IMR-90 (cell line): ENCODE measurements at regions not wholly inside any gene's neighbourhood (a gene's known extent, or its start where the extent isn't known, plus 50 kb on each side); places are given as distances from the start of the nearest gene placed in this dataset.

Experiments
- ATAC-seq: fragments of 200-7000 bp; cut with Tn5 transposase; 2 replicates; pipeline ENCODE4 v1.9.1; 2020; ENCODE audit warnings: low read depth, mild to moderate bottlenecking, moderate library complexity
- BruUV-seq: library from RNA; stranded (reverse); fragments of 400-500 nt; replicated peaks from 2 replicates; lab custom pipeline; 2021; lab: Mats Ljungman, UMichigan
- CTCF ChIA-PET: fragments of 300-600 bp; formaldehyde crosslinking; extraction: SDS; loops from one replicate; lab custom pipeline; 2021; ENCODE audit warnings: antibody characterized with exemption; lab: Yijun Ruan, JAX
- POLR2A ChIA-PET: fragments of 300-600 bp; sonication (Branson Sonifier 250); formaldehyde crosslinking; loops from one replicate; lab custom pipeline; 2022; ENCODE audit warnings: antibody characterized with exemption; ENCODE audit not compliant: unreplicated experiment; lab: Charles Lee
- DNase-seq: peaks from one replicate; pipeline ENCODE4 v3.0.0; 2013
- H2AFZ ChIP-seq: replicated peaks from 2 replicates; pipeline ENCODE3; 2013; ENCODE audit warnings: low read length, mild to moderate bottlenecking; ENCODE audit not compliant: poor library complexity
- H2AK5ac ChIP-seq: 2 replicates; pipeline ENCODE4 v1.6.1; 2013; ENCODE audit warnings: low read depth, low read length, inconsistent platforms
- H2AK9ac ChIP-seq: replicated peaks from 2 replicates; pipeline ENCODE3; 2013; ENCODE audit warnings: mild to moderate bottlenecking, low read depth, low read length, moderate library complexity; ENCODE audit not compliant: poor library complexity
- H2BK120ac ChIP-seq: 2 replicates; pipeline ENCODE4 v1.6.1; 2013; ENCODE audit warnings: low read depth, low read length, inconsistent platforms
- H2BK15ac ChIP-seq: 3 replicates; pipeline ENCODE4 v1.6.1; 2013; ENCODE audit warnings: low read depth, low read length, inconsistent platforms
- H2BK20ac ChIP-seq: 2 replicates; pipeline ENCODE4 v1.6.1; 2013; ENCODE audit warnings: low read depth, mild to moderate bottlenecking, inconsistent platforms, low read length, moderate library complexity
- H2BK5ac ChIP-seq: 2 replicates; pipeline ENCODE4 v1.6.1; 2013; ENCODE audit warnings: mild to moderate bottlenecking, low read depth, low read length, inconsistent platforms; ENCODE audit not compliant: poor library complexity, severe bottlenecking
- H3K14ac ChIP-seq: replicated peaks from 2 replicates; pipeline ENCODE4 v1.6.1; 2013; ENCODE audit warnings: low read depth, low read length, inconsistent platforms
- H3K18ac ChIP-seq: 2 replicates; pipeline ENCODE4 v1.6.1; 2013; ENCODE audit warnings: low read depth, low read length, control low read depth
- H3K23ac ChIP-seq: 2 replicates; pipeline ENCODE4 v1.6.1; 2013; ENCODE audit warnings: low read depth, low read length, inconsistent platforms
- H3K27ac ChIP-seq: 2 replicates; pipeline ENCODE4 v1.5.1; 2013; ENCODE audit warnings: mild to moderate bottlenecking, control low read depth, low read length; ENCODE audit not compliant: insufficient read depth
- H3K27me3 ChIP-seq: 2 replicates; pipeline ENCODE4 v1.6.1; 2013; ENCODE audit warnings: low read length; ENCODE audit not compliant: control insufficient read depth, insufficient read depth
- H3K36me3 ChIP-seq: 2 replicates; pipeline ENCODE4 v1.6.1; 2013; ENCODE audit warnings: low read length, mixed read lengths; ENCODE audit not compliant: control insufficient read depth, insufficient read depth
- H3K4ac ChIP-seq: 2 replicates; pipeline ENCODE4 v1.6.1; 2013; ENCODE audit warnings: low read depth, low read length, inconsistent platforms
- H3K4me1 ChIP-seq: 2 replicates; pipeline ENCODE4 v1.6.1; 2013; ENCODE audit warnings: low read length, mixed read lengths; ENCODE audit not compliant: control insufficient read depth, insufficient read depth
- H3K4me2 ChIP-seq: 2 replicates; pipeline ENCODE4 v1.6.1; 2013; ENCODE audit warnings: low read depth, mild to moderate bottlenecking, control low read depth, low read length, moderate library complexity
- H3K4me3 ChIP-seq: 2 replicates; pipeline ENCODE4 v1.5.1; 2013; ENCODE audit warnings: low read depth, mild to moderate bottlenecking, control low read depth, low read length, moderate library complexity; ENCODE audit not compliant: insufficient read depth
- H3K56ac ChIP-seq: 2 replicates; pipeline ENCODE4 v1.6.1; 2013; ENCODE audit warnings: low read length, inconsistent platforms; ENCODE audit not compliant: insufficient read depth; ENCODE audit errors: extremely low read depth
- H3K79me1 ChIP-seq, 2 experiments: 2 replicates each; pipeline ENCODE4 v1.6.1; 2013; ENCODE audit warnings: low read length in 2 of 2, inconsistent platforms in 1 of 2, low read depth in 1 of 2
- H3K9ac ChIP-seq: 2 replicates; pipeline ENCODE4 v1.6.1; 2013; ENCODE audit warnings: low read depth, low read length, control low read depth
- H3K9me1 ChIP-seq: 2 replicates; pipeline ENCODE4 v1.6.1; 2013; ENCODE audit warnings: low read length, inconsistent platforms; ENCODE audit not compliant: insufficient read depth
- H3K9me3 ChIP-seq: 2 replicates; pipeline ENCODE4 v1.6.1; 2013; ENCODE audit warnings: low read length; ENCODE audit not compliant: control insufficient read depth, insufficient read depth
- H4K20me1 ChIP-seq: 2 replicates; pipeline ENCODE4 v1.6.1; 2013; ENCODE audit warnings: low read length, inconsistent platforms; ENCODE audit not compliant: insufficient read depth
- H4K5ac ChIP-seq: 2 replicates; pipeline ENCODE4 v1.6.1; 2013; ENCODE audit warnings: mild to moderate bottlenecking, low read depth, low read length, control low read depth
- H4K8ac ChIP-seq, 2 experiments: 2 replicates each; pipeline ENCODE4 v1.6.1; 2013; ENCODE audit warnings: low read depth in 2 of 2, low read length in 2 of 2, control low read depth in 1 of 2, inconsistent platforms in 1 of 2
- H4K91ac ChIP-seq: 2 replicates; pipeline ENCODE4 v1.6.1; 2013; ENCODE audit warnings: low read depth, low read length, inconsistent platforms; ENCODE audit not compliant: insufficient read depth
- BHLHE40 ChIP-seq: fragments of 150-350 bp; IDR thresholded peaks from 2 replicates; pipeline ENCODE4 v1.6.1; 2016; ENCODE audit warnings: mild to moderate bottlenecking, low read depth, low read length
- CEBPB ChIP-seq: IDR thresholded peaks from 2 replicates; pipeline ENCODE4 v1.6.1; 2012; ENCODE audit warnings: low read depth, low read length, improper control_type of control experiment
- CHD1 ChIP-seq: IDR thresholded peaks from 2 replicates; pipeline ENCODE4 v1.6.1; 2012; ENCODE audit warnings: low read depth, low read length, improper control_type of control experiment
- CTCF ChIP-seq: conservative IDR thresholded peaks from 2 replicates; pipeline ENCODE4 v1.5.1; 2012; ENCODE audit warnings: mild to moderate bottlenecking, low read depth, low read length, improper control_type of control experiment
- ELK1 ChIP-seq: fragments of 150-350 bp; IDR thresholded peaks from 2 replicates; pipeline ENCODE4 v1.6.1; 2016; ENCODE audit warnings: low read depth, mild to moderate bottlenecking, low read length, moderate library complexity, borderline replicate concordance
- FOS ChIP-seq: fragments of 150-350 bp; IDR thresholded peaks from 2 replicates; pipeline ENCODE4 v1.6.1; 2016; ENCODE audit warnings: low read depth, low read length
- MAFK ChIP-seq: IDR thresholded peaks from 2 replicates; pipeline ENCODE4 v1.6.1; 2012; ENCODE audit warnings: low read depth, low read length, improper control_type of control experiment
- MAZ ChIP-seq: IDR thresholded peaks from 2 replicates; pipeline ENCODE4 v1.6.1; 2012; ENCODE audit warnings: low read depth, mild to moderate bottlenecking, low read length, improper control_type of control experiment, moderate library complexity, borderline replicate concordance
- MXI1 ChIP-seq: IDR thresholded peaks from 2 replicates; pipeline ENCODE4 v1.6.1; 2012; ENCODE audit warnings: low read depth, mild to moderate bottlenecking, low read length, moderate library complexity, borderline replicate concordance
- NFE2L2 ChIP-seq: fragments of 150-350 bp; IDR thresholded peaks from 2 replicates; pipeline ENCODE4 v1.6.1; 2016; ENCODE audit warnings: low read depth, mild to moderate bottlenecking, low read length
- POLR2A ChIP-seq: IDR thresholded peaks from 2 replicates; pipeline ENCODE4 v1.6.1; 2012; ENCODE audit warnings: mild to moderate bottlenecking, low read depth, low read length
- RAD21 ChIP-seq: IDR thresholded peaks from 2 replicates; pipeline ENCODE4 v1.6.1; 2012; ENCODE audit warnings: low read length, improper control_type of control experiment
- RCOR1 ChIP-seq: IDR thresholded peaks from 2 replicates; pipeline ENCODE4 v1.6.1; 2012; ENCODE audit warnings: mild to moderate bottlenecking, low read length, improper control_type of control experiment; ENCODE audit not compliant: insufficient replicate concordance
- RFX5 ChIP-seq: IDR thresholded peaks from 2 replicates; pipeline ENCODE4 v1.8.0; 2012; ENCODE audit warnings: low read depth, mild to moderate bottlenecking, low read length, moderate library complexity
- SMC3 ChIP-seq: fragments of 150-350 bp; IDR thresholded peaks from 2 replicates; pipeline ENCODE4 v1.6.1; 2016; ENCODE audit warnings: low read depth, mild to moderate bottlenecking, antibody characterized with exemption, low read length, moderate library complexity
- USF2 ChIP-seq: fragments of 150-350 bp; IDR thresholded peaks from 2 replicates; pipeline ENCODE4 v1.6.1; 2017; ENCODE audit warnings: mild to moderate bottlenecking, antibody characterized with exemption, low read length, low read depth
- WGBS, 2 experiments: methylation state at CpG; one replicate each; pipeline versions ENCODE4 v1.1.5 to v1.1.7; 2013; ENCODE audit warnings: missing lambda C conversion rate in 2 of 2; ENCODE audit not compliant: insufficient read length in 1 of 2; ENCODE audit errors: extremely low coverage in 2 of 2; 5-methylcytosine and 5-hydroxymethylcytosine counted together
- dilution Hi-C: fragments of 300-500 bp; cut with HindIII; formaldehyde crosslinking; loops from one replicate; pipeline ENCODE4 v1.14.3; 2018; ENCODE audit warnings: low sequenced_read_pairs; ENCODE audit not compliant: unreplicated experiment
- in situ Hi-C: fragments of 300-500 bp; cut with MboI; formaldehyde crosslinking; loops from 3 replicates; pipeline ENCODE4 v1.14.3; 2019; ENCODE audit warnings: low sequenced_read_pairs, inconsistent platforms, mixed read lengths
- intact Hi-C: fragments of 100-400 bp; cut with micrococcal nuclease; formaldehyde crosslinking; loops from 2 replicates; pipeline ENCODE4 v1.10.0; 2022

GRCh38 chr4:31241504-31242106 is 521.4 kb downstream of the PCDH7 start:
- BruUV-seq = no TSS peak
- no CpG with 5 or more reads among the region's 1 CpG for WGBS, 2 experiments
- H3K27me3 ChIP-seq = no peaks in the 10 kb centered on the region
- H2BK20ac ChIP-seq = no peak overlapping the region
- H3K56ac ChIP-seq = no peak overlapping the region
- in situ Hi-C loops (no loop called here), dilution Hi-C loops (no loop called here), intact Hi-C loops (no loop called here)
- CTCF ChIA-PET = no interaction called here
- H2AFZ ChIP-seq = no peak overlapping the region
- H3K4ac ChIP-seq = no peak overlapping the region
- no peaks in the 10 kb centered on the region for H3K36me3 ChIP-seq
- DNase-seq = no peak
- H3K4me3 ChIP-seq = no peak overlapping the region
- H2BK15ac ChIP-seq = no peak overlapping the region
- TF ChIP-seq RAD21 (no peak), MAZ (no peak), POLR2A (no peak), BHLHE40 (no peak), MAFK (no peak), RFX5 (no peak), RCOR1 (no peak), ELK1 (no peak), SMC3 (no peak), MXI1 (no peak), CEBPB (no peak), FOS (no peak), CHD1 (no peak), USF2 (no peak), NFE2L2 (no peak), CTCF (no peak)
- H2BK5ac ChIP-seq = no peak overlapping the region
- no peak overlapping the region for H2AK9ac ChIP-seq
- H2AK5ac ChIP-seq = no peak overlapping the region
- POLR2A ChIA-PET = no interaction called here
- no peaks in the 10 kb centered on the region for H3K9me1 ChIP-seq
- no peaks in the 10 kb centered on the region for H4K20me1 ChIP-seq
- H2BK120ac ChIP-seq = no peak overlapping the region
- peaks cover 6% of the 10 kb centered on the region; the same call in 1 of the 2 replicates for H3K9me3 ChIP-seq
- no peak overlapping the region for H4K8ac ChIP-seq
- H4K91ac ChIP-seq = no peak overlapping the region
- H3K4me2 ChIP-seq = no peak overlapping the region
- no peak overlapping the region for H3K14ac ChIP-seq
- no peaks in the 10 kb centered on the region for H3K79me1 ChIP-seq
- ATAC-seq = no peak
- H4K5ac ChIP-seq = no peak overlapping the region
- H3K23ac ChIP-seq = no peak overlapping the region
- H3K18ac ChIP-seq = no peak overlapping the region
- no peaks in the 10 kb centered on the region for H3K4me1 ChIP-seq
- H3K27ac ChIP-seq = no peak overlapping the region
- H3K9ac ChIP-seq = no peak overlapping the region
